K562 (cell line): ENCODE measurements at regions not wholly inside any gene's neighbourhood (a gene's known extent, or its start where the extent isn't known, plus 50 kb on each side); places are given as distances from the start of the nearest gene placed in this dataset.

Experiments used
- ATAC-seq: fragments of 200-7000 bp; cut with Tn5 transposase; 3 replicates; pipeline ENCODE4 v1.9.1; 2020; ENCODE audit warnings: moderate library complexity
- BruUV-seq: library from RNA; stranded (reverse); fragments of 400-500 nt; replicated peaks from 2 replicates; lab custom pipeline; 2021; lab: Mats Ljungman, UMichigan
- CTCF ChIA-PET: fragments of 300-600 bp; formaldehyde crosslinking; extraction: SDS; loops from one replicate; lab custom pipeline; 2021; ENCODE audit warnings: low intra/inter-chr PET ratio; lab: Yijun Ruan, JAX
- POLR2A ChIA-PET: fragments of 300-600, 350-650 bp; sonication (Branson Sonifier 250); formaldehyde crosslinking; extraction: SDS; loops from one replicate; lab custom pipeline; 2021; ENCODE audit warnings: antibody characterized with exemption, inconsistent platforms; lab: Yijun Ruan, JAX
- DNase-seq, 4 experiments: peaks; one replicate each; pipeline versions ENCODE4 v3.0.0 to v3.0.0-alpha.2; 2011 to 2018; ENCODE audit warnings: low spot score in 3 of 4, mixed read lengths in 3 of 4; ENCODE audit errors: extremely low read depth in 1 of 4
- FAIRE-seq: peaks from 2 replicates; lab custom pipeline; 2011; peaks lifted over from hg19 to GRCh38; lab: Jason Lieb, UNC
- H2AFZ ChIP-seq: 2 replicates; pipeline ENCODE4 v1.6.0; 2011; ENCODE audit warnings: low read depth, low read length, control low read depth, inconsistent platforms
- H3K27ac ChIP-seq: fragments of 200-600 bp; 3 replicates; pipeline ENCODE4 v1.8.0; 2011; ENCODE audit warnings: low read depth, mild to moderate bottlenecking, control low read depth, inconsistent platforms, low read length, moderate library complexity, mixed read lengths; ENCODE audit errors: extremely low read depth
- H3K27me3 ChIP-seq, 2 experiments: fragments of 300-600 bp in 1 of 2; 2 replicates in 1 of 2; 3 replicates in 1 of 2; pipeline versions ENCODE4 v1.6.0 to v1.8.0; 2011; ENCODE audit warnings: inconsistent platforms in 2 of 2, low read length in 2 of 2, mild to moderate bottlenecking in 1 of 2, mixed read lengths in 1 of 2, moderate library complexity in 1 of 2; ENCODE audit not compliant: control insufficient read depth in 2 of 2, insufficient read depth in 2 of 2
- H3K36me3 ChIP-seq: fragments of 300-600 bp; 3 replicates; pipeline ENCODE4 v1.8.0; 2011; ENCODE audit warnings: mild to moderate bottlenecking, low read length, inconsistent platforms; ENCODE audit not compliant: control insufficient read depth, insufficient read depth
- H3K4me1 ChIP-seq, 2 experiments: fragments of 200-600 bp in 1 of 2; replicated peaks in 1 of 2; 2 replicates in 1 of 2; 3 replicates in 1 of 2; pipeline versions ENCODE4 v1.5.1 to v1.8.0; 2011; ENCODE audit warnings: inconsistent platforms in 2 of 2, low read length in 2 of 2, mild to moderate bottlenecking in 1 of 2, mixed read lengths in 1 of 2, moderate library complexity in 1 of 2; ENCODE audit not compliant: control insufficient read depth in 2 of 2, insufficient read depth in 2 of 2
- H3K4me2 ChIP-seq: 2 replicates; pipeline ENCODE4 v1.6.1; 2011; ENCODE audit warnings: low read length, control low read depth, inconsistent platforms, mixed read lengths; ENCODE audit not compliant: insufficient read depth
- H3K4me3 ChIP-seq: fragments of 200-600 bp; sonication (generic), shearing (Covaris generic); 2 replicates; pipeline ENCODE4 v1.5.1; 2016; ENCODE audit warnings: control low read depth, inconsistent platforms
- H3K79me2 ChIP-seq: fragments of 200-600 bp; 3 replicates; pipeline ENCODE4 v1.8.0; 2011; ENCODE audit warnings: low read length, inconsistent platforms; ENCODE audit not compliant: control insufficient read depth, insufficient read depth
- H3K9ac ChIP-seq, 2 experiments: 2 replicates each; pipeline versions ENCODE4 v1.6.0 to v1.6.1; 2011; ENCODE audit warnings: low read depth in 2 of 2, low read length in 2 of 2, control low read depth in 1 of 2, inconsistent platforms in 1 of 2, mild to moderate bottlenecking in 1 of 2, mixed read lengths in 1 of 2; ENCODE audit not compliant: insufficient read depth in 1 of 2
- H3K9me1 ChIP-seq: one replicate; pipeline ENCODE4 v1.6.0; 2011; ENCODE audit warnings: inconsistent platforms, mild to moderate bottlenecking, low read length, moderate library complexity; ENCODE audit not compliant: control insufficient read depth, insufficient read depth
- H3K9me3 ChIP-seq: replicated peaks from 2 replicates; pipeline ENCODE4 v1.5.1; 2011; ENCODE audit warnings: low read depth, low read length, inconsistent platforms; ENCODE audit not compliant: control insufficient read depth, insufficient read depth
- H4K20me1 ChIP-seq: replicated peaks from 2 replicates; pipeline ENCODE4 v1.6.1; 2011; ENCODE audit warnings: low read length, inconsistent platforms, mixed read lengths; ENCODE audit not compliant: control insufficient read depth, insufficient read depth
- CUX1 ChIP-seq: fragments of 200-800 bp; sonication (Bioruptor generic); IDR thresholded peaks from 2 replicates; pipeline ENCODE4 v1.6.1; 2016; ENCODE audit warnings: missing genetic modification characterization, missing compliant biosample characterization
- DIDO1 ChIP-seq: fragments of 450-650 bp; IDR thresholded peaks from 2 replicates; pipeline ENCODE4 v1.6.1; 2016; ENCODE audit warnings: low read depth, missing biosample characterization, missing genetic modification characterization
- GTF2E2 ChIP-seq: fragments of 200-800 bp; sonication (Bioruptor generic); IDR thresholded peaks from 2 replicates; pipeline ENCODE4 v1.6.1; 2016; ENCODE audit warnings: missing genetic modification characterization, missing compliant biosample characterization
- KDM2B ChIP-seq: fragments of 250-450 bp; sonication (Bioruptor Pico); IDR thresholded peaks from 2 replicates; pipeline ENCODE4 v1.8.0; 2021; ENCODE audit warnings: mild to moderate bottlenecking, moderate library complexity
- MIER1 ChIP-seq: fragments of 450-650 bp; IDR thresholded peaks from 2 replicates; pipeline ENCODE4 v1.6.1; 2016; ENCODE audit warnings: antibody characterized with exemption, mild to moderate bottlenecking, low read depth
- MTA2 ChIP-seq: fragments of 450-650 bp; IDR thresholded peaks from 2 replicates; pipeline ENCODE4 v1.6.1; 2016; ENCODE audit warnings: low read depth
- MTA3 ChIP-seq: fragments of 450-650 bp; formaldehyde crosslinking; IDR thresholded peaks from 2 replicates; pipeline ENCODE4 v1.6.1; 2017; ENCODE audit warnings: mild to moderate bottlenecking, borderline replicate concordance
- PRMT5 ChIP-seq: sonication (generic); formaldehyde crosslinking; IDR thresholded peaks from 2 replicates; pipeline ENCODE4 v1.5.0; 2020; ENCODE audit warnings: missing genetic modification reagents
- RUNX1 ChIP-seq: sonication (generic); IDR thresholded peaks from 2 replicates; pipeline ENCODE4 v1.6.1; 2016; ENCODE audit warnings: antibody characterized with exemption, low read depth
- ZNF644 ChIP-seq: fragments of 200-800 bp; sonication (Bioruptor generic); IDR thresholded peaks from 2 replicates; pipeline ENCODE4 v1.6.1; 2016; ENCODE audit warnings: low read depth, missing genetic modification characterization, missing compliant biosample characterization
- WGBS: fragments of 100-300 bp; shearing (Covaris generic); methylation state at CpG from one replicate; pipeline ENCODE4 v1.1.6; 2016; ENCODE audit warnings: low coverage, mixed read lengths; ENCODE audit not compliant: insufficient coverage; ENCODE audit errors: missing lambda C conversion rate; 5-methylcytosine and 5-hydroxymethylcytosine counted together
- in situ Hi-C: fragments of 300-500 bp; cut with MboI; formaldehyde crosslinking; loops from 4 replicates; pipeline ENCODE4 v1.15.0; 2018; ENCODE audit warnings: inconsistent platforms, mixed read lengths
- intact Hi-C: fragments of 100-400 bp; cut with micrococcal nuclease; formaldehyde crosslinking; loops from 2 replicates; pipeline ENCODE4 v1.14.2; 2022
- TF ChIP-seq, protein P1 (sequence below): fragments of 250-450 bp; sonication (Bioruptor Pico); IDR thresholded peaks from 2 replicates; pipeline ENCODE4 v1.5.0; 2020; ENCODE audit warnings: mild to moderate bottlenecking

DNA sequence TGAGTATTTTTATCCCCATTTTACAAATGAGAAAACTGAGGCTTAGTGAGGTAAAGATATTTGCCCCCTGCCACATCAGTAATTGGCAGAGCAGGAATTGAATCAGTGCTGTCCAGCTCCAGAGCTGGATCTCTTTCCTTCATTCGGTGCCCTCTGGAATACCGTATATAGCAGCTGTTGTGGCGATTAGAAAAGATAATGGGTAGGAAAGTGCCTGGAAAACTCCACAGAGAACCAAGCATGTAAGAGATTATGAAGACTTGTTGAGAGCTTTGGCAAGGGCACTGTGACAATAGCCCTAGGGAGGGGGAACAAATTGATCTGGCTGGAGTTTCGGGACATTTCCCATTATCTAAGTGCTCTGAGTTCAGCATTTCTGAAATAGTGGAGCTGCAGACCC lies 82.5 kb upstream of the TEAD1 start:
- in situ Hi-C loops (no loop called here), intact Hi-C loops (no loop called here)
- Histone ChIP-seq H3K36me3 (no peaks in the 10 kb centered on the region), H3K4me3 (no peak overlapping the region), H3K9me3 (no peaks in the 10 kb centered on the region), H3K4me2 (no peak overlapping the region), H3K27ac (no peak overlapping the region), H3K79me2 (no peaks in the 10 kb centered on the region), H2AFZ (no peak overlapping the region), H4K20me1 (no peaks in the 10 kb centered on the region), H3K9ac (no peak overlapping the region), H3K27me3 (peaks cover 0 to 7% of the 10 kb centered on the region in 2 experiments; a peak in 4 of 5 replicates), H3K9me1 (no peaks in the 10 kb centered on the region), H3K4me1 (no peaks in the 10 kb centered on the region)
- ATAC-seq (no peak), DNase-seq (no peak), FAIRE-seq (no peak)
- ChIA-PET POLR2A (no interaction called here), CTCF (no interaction called here)
- TF ChIP-seq, protein P1, sequence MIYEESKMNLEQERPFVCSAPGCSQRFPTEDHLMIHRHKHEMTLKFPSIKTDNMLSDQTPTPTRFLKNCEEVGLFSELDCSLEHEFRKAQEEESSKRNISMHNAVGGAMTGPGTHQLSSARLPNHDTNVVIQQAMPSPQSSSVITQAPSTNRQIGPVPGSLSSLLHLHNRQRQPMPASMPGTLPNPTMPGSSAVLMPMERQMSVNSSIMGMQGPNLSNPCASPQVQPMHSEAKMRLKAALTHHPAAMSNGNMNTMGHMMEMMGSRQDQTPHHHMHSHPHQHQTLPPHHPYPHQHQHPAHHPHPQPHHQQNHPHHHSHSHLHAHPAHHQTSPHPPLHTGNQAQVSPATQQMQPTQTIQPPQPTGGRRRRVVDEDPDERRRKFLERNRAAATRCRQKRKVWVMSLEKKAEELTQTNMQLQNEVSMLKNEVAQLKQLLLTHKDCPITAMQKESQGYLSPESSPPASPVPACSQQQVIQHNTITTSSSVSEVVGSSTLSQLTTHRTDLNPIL (CRISPR knock-in tag): no peak
- TF ChIP-seq MIER1 (no peak), ZNF644 (no peak), DIDO1 (no peak), PRMT5 (CRISPR knock-in tag) (no peak), CUX1 (CRISPR knock-in tag) (no peak), MTA2 (no peak), GTF2E2 (tag) (no peak), RUNX1 (no peak), MTA3 (no peak), KDM2B (CRISPR knock-in tag) (no peak)
- no TSS peak for BruUV-seq
- 28% methylated on average over 4 of the region's 4 CpGs for WGBS
